Endothelial cell of umbilical vein (primary cell): ENCODE measurements at regions not wholly inside any gene's neighbourhood (a gene's known extent, or its start where the extent isn't known, plus 50 kb on each side); places are given as distances from the start of the nearest gene placed in this dataset.

ENCODE experiments used
- BruUV-seq: library from RNA; stranded (reverse); fragments of 400-500 nt; replicated peaks from 2 replicates; lab custom pipeline; 2021; lab: Mats Ljungman, UMichigan
- CTCF ChIA-PET: fragments of 300-600, 350-600 bp; sonication (Branson Sonifier 250); formaldehyde crosslinking; loops from one replicate; lab custom pipeline; 2021; ENCODE audit warnings: antibody characterized with exemption, inconsistent platforms; lab: Charles Lee
- POLR2A ChIA-PET: fragments of 300-600, 350-600 bp; sonication (Branson Sonifier 250); formaldehyde crosslinking; loops from one replicate; lab custom pipeline; 2021; ENCODE audit warnings: antibody characterized with exemption, inconsistent platforms; lab: Charles Lee
- DNase-seq: peaks from one replicate; pipeline ENCODE4 v3.0.0-alpha.2; 2011; ENCODE audit warnings: low read depth, low spot score
- FAIRE-seq: peaks from 2 replicates; lab custom pipeline; 2011; peaks lifted over from hg19 to GRCh38; lab: Jason Lieb, UNC
- H2AFZ ChIP-seq: 2 replicates; pipeline ENCODE4 v1.6.0; 2012; ENCODE audit warnings: low read depth, low read length, control low read depth, inconsistent platforms
- H3K27ac ChIP-seq: 2 replicates; pipeline ENCODE4 v1.5.1; 2011; ENCODE audit warnings: low read depth, mild to moderate bottlenecking, control low read depth, low read length, moderate library complexity; ENCODE audit not compliant: insufficient read depth
- H3K27me3 ChIP-seq, 2 experiments: 2 replicates each; pipeline versions ENCODE4 v1.6.0 to v1.6.1; 2011; ENCODE audit warnings: low read length in 2 of 2, mixed read lengths in 1 of 2; ENCODE audit not compliant: control insufficient read depth in 2 of 2, insufficient read depth in 2 of 2
- H3K36me3 ChIP-seq, 2 experiments: 2 replicates in 1 of 2; 3 replicates in 1 of 2; pipeline ENCODE4 v1.5.1; 2011; ENCODE audit warnings: low read length in 2 of 2, mild to moderate bottlenecking in 1 of 2, moderate library complexity in 1 of 2; ENCODE audit not compliant: control insufficient read depth in 2 of 2, insufficient read depth in 2 of 2; ENCODE audit errors: extremely low read depth in 1 of 2
- H3K4me1 ChIP-seq: 3 replicates; pipeline ENCODE4 v1.5.1; 2011; ENCODE audit warnings: mild to moderate bottlenecking, low read length; ENCODE audit not compliant: control insufficient read depth, insufficient read depth; ENCODE audit errors: extremely low read depth
- H3K4me2 ChIP-seq: 2 replicates; pipeline ENCODE4 v1.6.1; 2011; ENCODE audit warnings: low read length, control low read depth, mixed read lengths; ENCODE audit not compliant: insufficient read depth
- H3K4me3 ChIP-seq, 3 experiments: fragments of 200-600 bp in 1 of 3; sonication (generic), shearing (Covaris generic) in 1 of 3; replicated peaks in 1 of 3; 2 replicates each; pipeline ENCODE4 v1.5.1; 2011 to 2016; ENCODE audit warnings: control low read depth in 3 of 3, low read length in 3 of 3, mild to moderate bottlenecking in 2 of 3, inconsistent platforms in 1 of 3, low read depth in 1 of 3, moderate library complexity in 1 of 3; ENCODE audit not compliant: insufficient read depth in 1 of 3
- H3K79me2 ChIP-seq: 2 replicates; pipeline ENCODE4 v1.6.0; 2012; ENCODE audit warnings: low read length, inconsistent platforms; ENCODE audit not compliant: control insufficient read depth, insufficient read depth
- H3K9ac ChIP-seq: replicated peaks from 2 replicates; pipeline ENCODE3; 2011; ENCODE audit warnings: low read length, control low read depth; ENCODE audit not compliant: insufficient read depth; ENCODE audit errors: extremely low read depth
- H3K9me1 ChIP-seq: replicated peaks from 3 replicates; pipeline ENCODE4 v1.6.0; 2011; ENCODE audit warnings: mild to moderate bottlenecking, low read length; ENCODE audit not compliant: control insufficient read depth, insufficient read depth; ENCODE audit errors: extremely low read depth
- H3K9me3 ChIP-seq: replicated peaks from 2 replicates; pipeline ENCODE4 v1.5.1; 2012; ENCODE audit warnings: low read length, inconsistent platforms; ENCODE audit not compliant: control insufficient read depth, insufficient read depth
- H4K20me1 ChIP-seq: replicated peaks from 2 replicates; pipeline ENCODE3; 2011; ENCODE audit warnings: mild to moderate bottlenecking, low read length; ENCODE audit not compliant: control insufficient read depth, insufficient read depth; ENCODE audit errors: extremely low read depth
- CTCF ChIP-seq, 2 donors: IDR thresholded peaks; 1 replicate in 1 of 2; 2 replicates in 1 of 2; pipeline ENCODE4 v1.5.1; 2011; ENCODE audit warnings: low read length in 2 of 2, mild to moderate bottlenecking in 2 of 2, moderate library complexity in 2 of 2, control low read depth in 1 of 2, inconsistent platforms in 1 of 2, low read depth in 1 of 2; ENCODE audit not compliant: insufficient read depth in 1 of 2; ENCODE audit errors: extremely low read depth in 1 of 2
- EZH2 ChIP-seq: IDR thresholded peaks from 2 replicates; pipeline ENCODE4 v1.6.1; 2012; ENCODE audit warnings: borderline replicate concordance, low read depth, mild to moderate bottlenecking, moderate library complexity, low read length, inconsistent platforms; ENCODE audit not compliant: severe bottlenecking
- FOS ChIP-seq: IDR thresholded peaks from 2 replicates; pipeline ENCODE4 v1.6.1; 2011; ENCODE audit warnings: mild to moderate bottlenecking, low read length, moderate library complexity, borderline replicate concordance; ENCODE audit not compliant: insufficient read depth
- GATA2 ChIP-seq: IDR thresholded peaks from 2 replicates; pipeline ENCODE4 v1.7.0; 2011; ENCODE audit warnings: low read depth, mild to moderate bottlenecking, moderate library complexity, mixed read lengths, low read length; ENCODE audit not compliant: insufficient read length, insufficient read depth
- JUN ChIP-seq: IDR thresholded peaks from 2 replicates; pipeline ENCODE4 v1.6.1; 2011; ENCODE audit warnings: borderline replicate concordance, low read depth; ENCODE audit not compliant: insufficient read length, insufficient read depth
- MAX ChIP-seq: IDR thresholded peaks from 2 replicates; pipeline ENCODE4 v1.6.1; 2011; ENCODE audit not compliant: insufficient read depth, insufficient read length
- MYC ChIP-seq: IDR thresholded peaks from one replicate; pipeline ENCODE4 v1.6.1; 2011; ENCODE audit warnings: mild to moderate bottlenecking, low read depth, low read length
- POLR2A ChIP-seq: IDR thresholded peaks from 2 replicates; pipeline ENCODE4 v1.6.1; 2012; ENCODE audit warnings: low read depth, mild to moderate bottlenecking, control low read depth, low read length
- POLR2AphosphoS5 ChIP-seq: IDR thresholded peaks from 2 replicates; pipeline ENCODE4 v1.6.1; 2012; ENCODE audit warnings: low read depth, mild to moderate bottlenecking, control low read depth, low read length, moderate library complexity; ENCODE audit not compliant: insufficient read depth
- dilution Hi-C: fragments of 300-500 bp; cut with MboI; formaldehyde crosslinking; loops from one replicate; pipeline ENCODE4 v1.15.0; 2019; ENCODE audit warnings: low sequenced_read_pairs; ENCODE audit not compliant: extremely low pct_ligation_motif_present
- intact Hi-C: fragments of 100-400 bp; cut with micrococcal nuclease; formaldehyde crosslinking; loops from one replicate; pipeline ENCODE4 v1.10.0; 2022

GRCh38 chrX:147736045-147736444, 175.7 kb upstream of the FMR1 start:
- dilution Hi-C loops, result no loop called here
- FAIRE-seq (no peak), DNase-seq (no peak)
- H3K27ac ChIP-seq, result no peak overlapping the region
- no peaks in the 10 kb centered on the region for H3K9me3 ChIP-seq
- intact Hi-C loops, result no loop called here
- no peak for TF ChIP-seq MYC
- no peak for TF ChIP-seq POLR2A
- TF ChIP-seq JUN, result no peak
- no peak for TF ChIP-seq CTCF (IDR thresholded peaks at IDR 0.05; ENCODE audit: extremely low read depth in 1 of 2, insufficient read depth in 1 of 2, low read depth in 1 of 2, low read length in 2 of 2)
- TF ChIP-seq MAX, result no peak
- TF ChIP-seq POLR2AphosphoS5, result no peak
- TF ChIP-seq FOS, result no peak
- TF ChIP-seq GATA2, result no peak
- TF ChIP-seq EZH2, result no peak
- POLR2A ChIA-PET, result no interaction called here
- no TSS peak for BruUV-seq
- no peaks in the 10 kb centered on the region for H4K20me1 ChIP-seq
- no peak overlapping the region for H2AFZ ChIP-seq
- no peaks in the 10 kb centered on the region for H3K36me3 ChIP-seq
- no peaks in the 10 kb centered on the region for H3K4me1 ChIP-seq
- H3K4me3 ChIP-seq, result no peak overlapping the region
- CTCF ChIA-PET, result no interaction called here
- no peaks in the 10 kb centered on the region for H3K9me1 ChIP-seq
- H3K9ac ChIP-seq, result no peak overlapping the region
- H3K27me3 ChIP-seq, result no peaks in the 10 kb centered on the region
- no peaks in the 10 kb centered on the region for H3K79me2 ChIP-seq
- no peak overlapping the region for H3K4me2 ChIP-seq
